ENCODE measurements at regions not wholly inside any gene's neighbourhood (a gene's known extent, or its start where the extent isn't known, plus 50 kb on each side); places are given as distances from the start of the nearest gene placed in this dataset.

DNA sequence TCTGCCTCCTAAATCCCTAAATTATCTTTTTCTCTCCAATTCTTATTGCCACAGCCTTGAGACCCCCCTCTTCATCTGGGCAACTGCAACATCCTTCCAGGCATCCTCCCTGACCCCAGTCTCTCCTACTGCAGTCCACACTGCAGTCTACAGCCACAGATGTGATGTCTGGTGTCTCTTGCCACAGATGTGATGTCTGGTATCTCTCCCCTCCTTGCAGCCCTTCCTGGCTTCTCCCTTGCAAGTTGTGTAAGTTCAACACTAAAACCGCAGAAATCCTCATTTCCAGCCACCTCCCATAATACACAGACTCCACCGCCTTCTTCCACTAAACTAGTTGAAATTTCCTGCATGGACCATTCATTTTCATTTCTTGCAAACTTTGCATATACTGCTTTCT is 113.1 kb upstream of the DDX18 start:
- no peaks in the 10 kb centered on the region for H3K79me2 ChIP-seq (replicated peaks; ENCODE audit: insufficient read depth)
- H4K20me1 ChIP-seq (replicated peaks; ENCODE audit: insufficient read depth): no peaks in the 10 kb centered on the region
- ATAC-seq (no peak), DNase-seq (ENCODE audit: low spot score) (no peak)
- peaks cover 4% of the 10 kb centered on the region; the same call in 1 of the 2 replicates for H3K9me2 ChIP-seq (ENCODE audit: insufficient read depth)
- TF ChIP-seq, protein P1, sequence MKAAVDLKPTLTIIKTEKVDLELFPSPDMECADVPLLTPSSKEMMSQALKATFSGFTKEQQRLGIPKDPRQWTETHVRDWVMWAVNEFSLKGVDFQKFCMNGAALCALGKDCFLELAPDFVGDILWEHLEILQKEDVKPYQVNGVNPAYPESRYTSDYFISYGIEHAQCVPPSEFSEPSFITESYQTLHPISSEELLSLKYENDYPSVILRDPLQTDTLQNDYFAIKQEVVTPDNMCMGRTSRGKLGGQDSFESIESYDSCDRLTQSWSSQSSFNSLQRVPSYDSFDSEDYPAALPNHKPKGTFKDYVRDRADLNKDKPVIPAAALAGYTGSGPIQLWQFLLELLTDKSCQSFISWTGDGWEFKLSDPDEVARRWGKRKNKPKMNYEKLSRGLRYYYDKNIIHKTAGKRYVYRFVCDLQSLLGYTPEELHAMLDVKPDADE (IDR thresholded peaks at IDR 0.05): no peak
- TF ChIP-seq NANOG (IDR thresholded peaks at IDR 0.05; ENCODE audit: borderline replicate concordance): no peak
- TF ChIP-seq STAT1 (IDR thresholded peaks at IDR 0.05; ENCODE audit: unreplicated experiment): no peak
- TF ChIP-seq POLR2AphosphoS5 (IDR thresholded peaks at IDR 0.05; ENCODE audit: low read depth): no peak
- TF ChIP-seq, protein P2, sequence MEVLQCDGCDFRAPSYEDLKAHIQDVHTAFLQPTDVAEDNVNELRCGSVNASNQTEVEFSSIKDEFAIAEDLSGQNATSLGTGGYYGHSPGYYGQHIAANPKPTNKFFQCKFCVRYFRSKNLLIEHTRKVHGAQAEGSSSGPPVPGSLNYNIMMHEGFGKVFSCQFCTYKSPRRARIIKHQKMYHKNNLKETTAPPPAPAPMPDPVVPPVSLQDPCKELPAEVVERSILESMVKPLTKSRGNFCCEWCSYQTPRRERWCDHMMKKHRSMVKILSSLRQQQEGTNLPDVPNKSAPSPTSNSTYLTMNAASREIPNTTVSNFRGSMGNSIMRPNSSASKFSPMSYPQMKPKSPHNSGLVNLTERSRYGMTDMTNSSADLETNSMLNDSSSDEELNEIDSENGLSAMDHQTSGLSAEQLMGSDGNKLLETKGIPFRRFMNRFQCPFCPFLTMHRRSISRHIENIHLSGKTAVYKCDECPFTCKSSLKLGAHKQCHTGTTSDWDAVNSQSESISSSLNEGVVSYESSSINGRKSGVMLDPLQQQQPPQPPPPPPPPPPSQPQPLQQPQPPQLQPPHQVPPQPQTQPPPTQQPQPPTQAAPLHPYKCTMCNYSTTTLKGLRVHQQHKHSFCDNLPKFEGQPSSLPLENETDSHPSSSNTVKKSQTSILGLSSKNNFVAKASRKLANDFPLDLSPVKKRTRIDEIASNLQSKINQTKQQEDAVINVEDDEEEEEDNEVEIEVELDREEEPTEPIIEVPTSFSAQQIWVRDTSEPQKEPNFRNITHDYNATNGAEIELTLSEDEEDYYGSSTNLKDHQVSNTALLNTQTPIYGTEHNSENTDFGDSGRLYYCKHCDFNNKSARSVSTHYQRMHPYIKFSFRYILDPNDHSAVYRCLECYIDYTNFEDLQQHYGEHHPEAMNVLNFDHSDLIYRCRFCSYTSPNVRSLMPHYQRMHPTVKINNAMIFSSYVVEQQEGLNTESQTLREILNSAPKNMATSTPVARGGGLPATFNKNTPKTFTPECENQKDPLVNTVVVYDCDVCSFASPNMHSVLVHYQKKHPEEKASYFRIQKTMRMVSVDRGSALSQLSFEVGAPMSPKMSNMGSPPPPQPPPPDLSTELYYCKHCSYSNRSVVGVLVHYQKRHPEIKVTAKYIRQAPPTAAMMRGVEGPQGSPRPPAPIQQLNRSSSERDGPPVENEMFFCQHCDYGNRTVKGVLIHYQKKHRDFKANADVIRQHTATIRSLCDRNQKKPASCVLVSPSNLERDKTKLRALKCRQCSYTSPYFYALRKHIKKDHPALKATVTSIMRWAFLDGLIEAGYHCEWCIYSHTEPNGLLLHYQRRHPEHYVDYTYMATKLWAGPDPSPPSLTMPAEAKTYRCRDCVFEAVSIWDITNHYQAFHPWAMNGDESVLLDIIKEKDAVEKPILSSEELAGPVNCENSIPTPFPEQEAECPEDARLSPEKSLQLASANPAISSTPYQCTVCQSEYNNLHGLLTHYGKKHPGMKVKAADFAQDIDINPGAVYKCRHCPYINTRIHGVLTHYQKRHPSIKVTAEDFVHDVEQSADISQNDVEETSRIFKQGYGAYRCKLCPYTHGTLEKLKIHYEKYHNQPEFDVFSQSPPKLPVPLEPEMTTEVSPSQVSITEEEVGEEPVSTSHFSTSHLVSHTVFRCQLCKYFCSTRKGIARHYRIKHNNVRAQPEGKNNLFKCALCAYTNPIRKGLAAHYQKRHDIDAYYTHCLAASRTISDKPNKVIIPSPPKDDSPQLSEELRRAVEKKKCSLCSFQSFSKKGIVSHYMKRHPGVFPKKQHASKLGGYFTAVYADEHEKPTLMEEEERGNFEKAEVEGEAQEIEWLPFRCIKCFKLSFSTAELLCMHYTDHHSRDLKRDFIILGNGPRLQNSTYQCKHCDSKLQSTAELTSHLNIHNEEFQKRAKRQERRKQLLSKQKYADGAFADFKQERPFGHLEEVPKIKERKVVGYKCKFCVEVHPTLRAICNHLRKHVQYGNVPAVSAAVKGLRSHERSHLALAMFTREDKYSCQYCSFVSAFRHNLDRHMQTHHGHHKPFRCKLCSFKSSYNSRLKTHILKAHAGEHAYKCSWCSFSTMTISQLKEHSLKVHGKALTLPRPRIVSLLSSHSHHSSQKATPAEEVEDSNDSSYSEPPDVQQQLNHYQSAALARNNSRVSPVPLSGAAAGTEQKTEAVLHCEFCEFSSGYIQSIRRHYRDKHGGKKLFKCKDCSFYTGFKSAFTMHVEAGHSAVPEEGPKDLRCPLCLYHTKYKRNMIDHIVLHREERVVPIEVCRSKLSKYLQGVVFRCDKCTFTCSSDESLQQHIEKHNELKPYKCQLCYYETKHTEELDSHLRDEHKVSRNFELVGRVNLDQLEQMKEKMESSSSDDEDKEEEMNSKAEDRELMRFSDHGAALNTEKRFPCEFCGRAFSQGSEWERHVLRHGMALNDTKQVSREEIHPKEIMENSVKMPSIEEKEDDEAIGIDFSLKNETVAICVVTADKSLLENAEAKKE (CRISPR knock-in tag; IDR thresholded peaks at IDR 0.05): no peak
- no peak for TF ChIP-seq ZNF114 (CRISPR knock-in tag; IDR thresholded peaks at IDR 0.05)
- no peak for TF ChIP-seq EZH2 (IDR thresholded peaks at IDR 0.05; ENCODE audit: low read depth, unreplicated experiment)
- TF ChIP-seq, protein P3, sequence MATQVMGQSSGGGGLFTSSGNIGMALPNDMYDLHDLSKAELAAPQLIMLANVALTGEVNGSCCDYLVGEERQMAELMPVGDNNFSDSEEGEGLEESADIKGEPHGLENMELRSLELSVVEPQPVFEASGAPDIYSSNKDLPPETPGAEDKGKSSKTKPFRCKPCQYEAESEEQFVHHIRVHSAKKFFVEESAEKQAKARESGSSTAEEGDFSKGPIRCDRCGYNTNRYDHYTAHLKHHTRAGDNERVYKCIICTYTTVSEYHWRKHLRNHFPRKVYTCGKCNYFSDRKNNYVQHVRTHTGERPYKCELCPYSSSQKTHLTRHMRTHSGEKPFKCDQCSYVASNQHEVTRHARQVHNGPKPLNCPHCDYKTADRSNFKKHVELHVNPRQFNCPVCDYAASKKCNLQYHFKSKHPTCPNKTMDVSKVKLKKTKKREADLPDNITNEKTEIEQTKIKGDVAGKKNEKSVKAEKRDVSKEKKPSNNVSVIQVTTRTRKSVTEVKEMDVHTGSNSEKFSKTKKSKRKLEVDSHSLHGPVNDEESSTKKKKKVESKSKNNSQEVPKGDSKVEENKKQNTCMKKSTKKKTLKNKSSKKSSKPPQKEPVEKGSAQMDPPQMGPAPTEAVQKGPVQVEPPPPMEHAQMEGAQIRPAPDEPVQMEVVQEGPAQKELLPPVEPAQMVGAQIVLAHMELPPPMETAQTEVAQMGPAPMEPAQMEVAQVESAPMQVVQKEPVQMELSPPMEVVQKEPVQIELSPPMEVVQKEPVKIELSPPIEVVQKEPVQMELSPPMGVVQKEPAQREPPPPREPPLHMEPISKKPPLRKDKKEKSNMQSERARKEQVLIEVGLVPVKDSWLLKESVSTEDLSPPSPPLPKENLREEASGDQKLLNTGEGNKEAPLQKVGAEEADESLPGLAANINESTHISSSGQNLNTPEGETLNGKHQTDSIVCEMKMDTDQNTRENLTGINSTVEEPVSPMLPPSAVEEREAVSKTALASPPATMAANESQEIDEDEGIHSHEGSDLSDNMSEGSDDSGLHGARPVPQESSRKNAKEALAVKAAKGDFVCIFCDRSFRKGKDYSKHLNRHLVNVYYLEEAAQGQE (IDR thresholded peaks at IDR 0.05; ENCODE audit: unreplicated experiment): no peak
- TF ChIP-seq EZH2phosphoT487 (IDR thresholded peaks at IDR 0.05; ENCODE audit: unreplicated experiment): no peak
- TF ChIP-seq, protein P4, sequence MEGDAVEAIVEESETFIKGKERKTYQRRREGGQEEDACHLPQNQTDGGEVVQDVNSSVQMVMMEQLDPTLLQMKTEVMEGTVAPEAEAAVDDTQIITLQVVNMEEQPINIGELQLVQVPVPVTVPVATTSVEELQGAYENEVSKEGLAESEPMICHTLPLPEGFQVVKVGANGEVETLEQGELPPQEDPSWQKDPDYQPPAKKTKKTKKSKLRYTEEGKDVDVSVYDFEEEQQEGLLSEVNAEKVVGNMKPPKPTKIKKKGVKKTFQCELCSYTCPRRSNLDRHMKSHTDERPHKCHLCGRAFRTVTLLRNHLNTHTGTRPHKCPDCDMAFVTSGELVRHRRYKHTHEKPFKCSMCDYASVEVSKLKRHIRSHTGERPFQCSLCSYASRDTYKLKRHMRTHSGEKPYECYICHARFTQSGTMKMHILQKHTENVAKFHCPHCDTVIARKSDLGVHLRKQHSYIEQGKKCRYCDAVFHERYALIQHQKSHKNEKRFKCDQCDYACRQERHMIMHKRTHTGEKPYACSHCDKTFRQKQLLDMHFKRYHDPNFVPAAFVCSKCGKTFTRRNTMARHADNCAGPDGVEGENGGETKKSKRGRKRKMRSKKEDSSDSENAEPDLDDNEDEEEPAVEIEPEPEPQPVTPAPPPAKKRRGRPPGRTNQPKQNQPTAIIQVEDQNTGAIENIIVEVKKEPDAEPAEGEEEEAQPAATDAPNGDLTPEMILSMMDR (conservative IDR thresholded peaks at IDR 0.05; ENCODE audit: low read depth in 2 of 2): no peak
- TF ChIP-seq ZNF331 (CRISPR knock-in tag; IDR thresholded peaks at IDR 0.05; ENCODE audit: low read depth): no peak
- TF ChIP-seq JUNB (IDR thresholded peaks at IDR 0.05; ENCODE audit: unreplicated experiment): no peak
- TF ChIP-seq CREB1 (CRISPR knock-in tag; IDR thresholded peaks at IDR 0.05; ENCODE audit: low read depth): no peak
- H3F3A ChIP-seq (replicated peaks; ENCODE audit: low read depth): no peaks in the 10 kb centered on the region
- H3K27ac ChIP-seq (ENCODE audit: low read depth): no peak overlapping the region
- H2AFZ ChIP-seq: no peak overlapping the region
- H3K4me3 Mint-ChIP-seq: no peak overlapping the region
- H3K4me1 ChIP-seq (ENCODE audit: insufficient read depth): peaks cover 10% of the 10 kb centered on the region
- H3K4me3 ChIP-seq: no peak overlapping the region
- no peaks in the 10 kb centered on the region for H3K36me3 ChIP-seq (ENCODE audit: insufficient read depth)
- H3K27ac Mint-ChIP-seq: no peak overlapping the region
- H3K27me3 Mint-ChIP-seq (ENCODE audit: insufficient read depth, low read depth, poor library complexity): no peaks in the 10 kb centered on the region
- H3K9me3 Mint-ChIP-seq: no peaks in the 10 kb centered on the region
- H3K4me1 Mint-ChIP-seq: peaks cover 3% of the 10 kb centered on the region; the same call in 2 of the 3 replicates
- H3K36me3 Mint-ChIP-seq (ENCODE audit: low read depth): no peaks in the 10 kb centered on the region
- no peak overlapping the region for H3K4me2 ChIP-seq
- H3K27me3 ChIP-seq (ENCODE audit: insufficient read depth): no peaks in the 10 kb centered on the region
